Central memory CD8-positive, alpha-beta T cell (primary cell): ENCODE measurements at regions not wholly inside any gene's neighbourhood (a gene's known extent, or its start where the extent isn't known, plus 50 kb on each side); places are given as distances from the start of the nearest gene placed in this dataset.

Source experiments
- ATAC-seq: fragments of 150-1000 bp; cut with Tn5 transposase; replicated peaks from 2 replicates; pipeline ENCODE4 v1.10.0; 2022; ENCODE audit warnings: mild to moderate bottlenecking, moderate FRiP score, moderate number of reproducible peaks; ENCODE audit not compliant: poor library complexity, severe bottlenecking; ENCODE audit errors: extremely low read depth
- DNase-seq, 2 donors: peaks; one replicate each; pipeline ENCODE4 v3.0.0; 2021; ENCODE audit warnings: low spot score in 2 of 2
- H3K27ac Mint-ChIP-seq: one replicate; pipeline ENCODE4 v1.8.0; 2022; ENCODE audit warnings: low read depth, mild to moderate bottlenecking, moderate library complexity, mixed read lengths
- H3K27me3 Mint-ChIP-seq: one replicate; pipeline ENCODE4 v1.8.0; 2022; ENCODE audit warnings: mixed read lengths
- H3K36me3 Mint-ChIP-seq: one replicate; pipeline ENCODE4 v1.8.0; 2022; ENCODE audit warnings: mild to moderate bottlenecking, moderate library complexity, mixed read lengths; ENCODE audit not compliant: insufficient read depth
- H3K4me1 Mint-ChIP-seq: one replicate; pipeline ENCODE4 v1.8.0; 2022; ENCODE audit warnings: mixed read lengths
- H3K4me3 Mint-ChIP-seq: one replicate; pipeline ENCODE4 v1.8.0; 2022; ENCODE audit warnings: mild to moderate bottlenecking, moderate library complexity, mixed read lengths
- H3K9me3 Mint-ChIP-seq: one replicate; pipeline ENCODE4 v1.8.0; 2022; ENCODE audit warnings: mixed read lengths

- no peak overlapping the region for H3K4me3 Mint-ChIP-seq
- no peaks in the 10 kb centered on the region for H3K4me1 Mint-ChIP-seq
- DNase-seq = no peak
- H3K27ac Mint-ChIP-seq = no peak overlapping the region
- no peak for ATAC-seq
- H3K9me3 Mint-ChIP-seq = peaks cover 14% of the 10 kb centered on the region
- H3K36me3 Mint-ChIP-seq = peaks cover 2% of the 10 kb centered on the region
- no peaks in the 10 kb centered on the region for H3K27me3 Mint-ChIP-seq
Observed at GRCh38 chr4:176882206-176882605, 89.5 kb upstream of the VEGFC start.

GRCh38 chr4:176883108-176883550 is 90.4 kb upstream of the VEGFC start:
- ATAC-seq (no peak), DNase-seq (no peak)
- H3K27me3 Mint-ChIP-seq = no peaks in the 10 kb centered on the region

DNA sequence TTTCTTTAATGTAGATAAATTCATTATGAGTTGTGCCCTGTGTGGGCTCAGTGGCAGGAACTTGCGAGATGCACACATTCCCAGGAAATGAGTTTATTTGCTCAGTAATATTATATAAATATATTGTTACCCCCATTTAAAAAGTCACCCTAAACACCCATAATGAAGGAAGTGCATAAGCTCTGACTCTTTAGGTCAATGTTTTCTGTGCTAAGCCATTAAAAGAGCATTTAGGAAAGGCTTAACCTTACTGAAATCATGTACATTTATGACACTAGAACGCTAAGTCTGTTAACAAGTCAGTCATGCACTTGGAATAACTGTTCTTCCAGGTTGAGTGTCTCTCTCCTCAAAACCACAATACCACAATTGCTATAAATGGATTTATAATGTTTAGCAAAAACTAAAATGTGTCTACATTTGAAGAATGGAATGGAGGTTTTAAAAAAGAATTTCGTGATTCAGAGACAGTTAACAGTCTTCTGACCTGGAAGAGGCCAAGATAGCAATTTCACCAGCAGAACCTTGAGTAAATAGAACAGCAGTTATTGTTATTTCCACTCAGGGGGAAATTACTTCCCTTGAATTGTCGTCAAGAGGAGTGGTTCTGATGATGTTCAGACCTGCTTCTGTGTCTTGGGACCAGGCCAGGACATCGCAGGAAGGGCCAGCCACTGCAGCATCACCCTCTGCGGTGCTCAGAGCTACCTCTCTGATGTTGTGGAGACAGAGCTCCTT is 91.1 kb upstream of the VEGFC start:
- Mint-ChIP-seq H3K9me3 (peaks cover 4% of the 10 kb centered on the region), H3K36me3 (no peaks in the 10 kb centered on the region), H3K27ac (no peak overlapping the region), H3K4me1 (no peaks in the 10 kb centered on the region), H3K4me3 (no peak overlapping the region), H3K27me3 (no peaks in the 10 kb centered on the region)
- DNase-seq = no peak
- ATAC-seq = no peak

More at GRCh38 chr4:176883108-176883550, 90.4 kb upstream of the VEGFC start:
- no peaks in the 10 kb centered on the region for H3K36me3 Mint-ChIP-seq
- no peaks in the 10 kb centered on the region for H3K4me1 Mint-ChIP-seq
- peaks cover 9% of the 10 kb centered on the region for H3K9me3 Mint-ChIP-seq
- H3K4me3 Mint-ChIP-seq = no peak overlapping the region
- H3K27ac Mint-ChIP-seq = no peak overlapping the region

- no peak overlapping the region for H3K4me3 Mint-ChIP-seq
- DNase-seq (no peak), ATAC-seq (no peak)
- H3K4me1 Mint-ChIP-seq = no peaks in the 10 kb centered on the region
- peaks cover 10% of the 10 kb centered on the region for H3K9me3 Mint-ChIP-seq
- no peak overlapping the region for H3K27ac Mint-ChIP-seq
- H3K36me3 Mint-ChIP-seq = peaks cover 2% of the 10 kb centered on the region
- no peaks in the 10 kb centered on the region for H3K27me3 Mint-ChIP-seq
Observed at GRCh38 chr4:176885224-176885623, 92.5 kb upstream of the VEGFC start.

GRCh38 chr4:176886135-176886534 is 93.4 kb upstream of the VEGFC start:
- H3K27ac Mint-ChIP-seq = no peak overlapping the region
- H3K27me3 Mint-ChIP-seq = no peaks in the 10 kb centered on the region
- no peak overlapping the region for H3K4me3 Mint-ChIP-seq
- H3K36me3 Mint-ChIP-seq = peaks cover 2% of the 10 kb centered on the region
- DNase-seq (no peak), ATAC-seq (no peak)
- peaks cover 7% of the 10 kb centered on the region for H3K9me3 Mint-ChIP-seq
- H3K4me1 Mint-ChIP-seq = no peaks in the 10 kb centered on the region

DNA sequence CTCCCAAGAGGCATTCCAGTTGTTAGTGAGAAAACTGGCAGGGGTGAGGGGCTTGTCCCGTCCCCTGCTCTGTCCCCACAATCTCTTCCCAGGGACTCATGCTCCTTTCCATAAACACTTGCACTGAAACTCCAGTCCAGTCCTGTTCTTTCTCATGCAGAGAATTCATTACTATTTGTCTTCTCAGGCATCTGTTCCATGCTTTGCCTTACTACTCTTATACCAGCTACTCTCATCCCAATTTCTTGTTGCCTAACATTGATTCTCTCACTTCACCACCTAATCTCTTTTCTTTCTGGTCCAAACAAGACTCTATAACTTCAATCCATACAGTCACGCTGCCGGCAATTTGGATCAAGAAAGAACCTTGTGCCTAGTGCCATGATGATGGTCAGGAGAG is 97.1 kb upstream of the VEGFC start:
- Mint-ChIP-seq H3K9me3 (peaks cover 6% of the 10 kb centered on the region), H3K27me3 (no peaks in the 10 kb centered on the region), H3K4me3 (no peak overlapping the region), H3K36me3 (peaks cover 2% of the 10 kb centered on the region), H3K27ac (no peak overlapping the region), H3K4me1 (no peaks in the 10 kb centered on the region)
- ATAC-seq (no peak), DNase-seq (no peak)

- Mint-ChIP-seq H3K36me3 (peaks cover 2% of the 10 kb centered on the region), H3K27me3 (no peaks in the 10 kb centered on the region), H3K9me3 (peaks cover 6% of the 10 kb centered on the region), H3K27ac (no peak overlapping the region), H3K4me1 (no peaks in the 10 kb centered on the region), H3K4me3 (no peak overlapping the region)
- DNase-seq = no peak
- ATAC-seq = no peak
Observed at GRCh38 chr4:176894498-176894897, 101.8 kb upstream of the VEGFC start.

DNA sequence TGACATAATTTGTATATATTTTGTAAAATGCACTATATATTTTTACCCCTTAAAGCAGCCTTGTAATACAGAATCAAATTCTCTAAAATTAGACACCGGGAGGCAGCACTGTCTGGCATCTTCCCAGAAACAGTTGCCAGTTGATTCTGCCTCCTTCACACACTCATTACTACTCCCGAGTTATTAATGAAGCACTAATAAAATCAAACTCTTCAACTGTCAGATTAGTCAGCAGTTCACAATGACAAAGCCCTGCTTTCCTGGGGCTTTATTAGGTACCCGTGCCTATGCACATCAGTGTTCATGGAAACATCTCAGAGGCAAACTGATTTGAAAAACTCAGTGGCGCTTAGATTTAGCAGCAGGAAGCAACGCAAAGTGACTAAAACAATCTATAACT is 103.5 kb upstream of the VEGFC start:
- H3K4me3 Mint-ChIP-seq = no peak overlapping the region
- no peaks in the 10 kb centered on the region for H3K36me3 Mint-ChIP-seq
- no peaks in the 10 kb centered on the region for H3K27me3 Mint-ChIP-seq
- H3K4me1 Mint-ChIP-seq = no peaks in the 10 kb centered on the region
- H3K27ac Mint-ChIP-seq = no peak overlapping the region
- ATAC-seq = no peak
- no peaks in the 10 kb centered on the region for H3K9me3 Mint-ChIP-seq
- no peak for DNase-seq

- DNase-seq = no peak
- no peak overlapping the region for H3K27ac Mint-ChIP-seq
- H3K4me1 Mint-ChIP-seq = no peaks in the 10 kb centered on the region
- ATAC-seq = no peak
- H3K27me3 Mint-ChIP-seq = no peaks in the 10 kb centered on the region
- no peaks in the 10 kb centered on the region for H3K9me3 Mint-ChIP-seq
- no peak overlapping the region for H3K4me3 Mint-ChIP-seq
- H3K36me3 Mint-ChIP-seq = no peaks in the 10 kb centered on the region
Observed at GRCh38 chr4:176897226-176897625, 104.5 kb upstream of the VEGFC start.

GRCh38 chr4:176898791-176899190 is 106.1 kb upstream of the VEGFC start:
- Mint-ChIP-seq H3K36me3 (no peaks in the 10 kb centered on the region), H3K27ac (no peak overlapping the region), H3K27me3 (no peaks in the 10 kb centered on the region), H3K9me3 (no peaks in the 10 kb centered on the region), H3K4me1 (no peaks in the 10 kb centered on the region), H3K4me3 (no peak overlapping the region)
- no peak for DNase-seq
- no peak for ATAC-seq

DNA sequence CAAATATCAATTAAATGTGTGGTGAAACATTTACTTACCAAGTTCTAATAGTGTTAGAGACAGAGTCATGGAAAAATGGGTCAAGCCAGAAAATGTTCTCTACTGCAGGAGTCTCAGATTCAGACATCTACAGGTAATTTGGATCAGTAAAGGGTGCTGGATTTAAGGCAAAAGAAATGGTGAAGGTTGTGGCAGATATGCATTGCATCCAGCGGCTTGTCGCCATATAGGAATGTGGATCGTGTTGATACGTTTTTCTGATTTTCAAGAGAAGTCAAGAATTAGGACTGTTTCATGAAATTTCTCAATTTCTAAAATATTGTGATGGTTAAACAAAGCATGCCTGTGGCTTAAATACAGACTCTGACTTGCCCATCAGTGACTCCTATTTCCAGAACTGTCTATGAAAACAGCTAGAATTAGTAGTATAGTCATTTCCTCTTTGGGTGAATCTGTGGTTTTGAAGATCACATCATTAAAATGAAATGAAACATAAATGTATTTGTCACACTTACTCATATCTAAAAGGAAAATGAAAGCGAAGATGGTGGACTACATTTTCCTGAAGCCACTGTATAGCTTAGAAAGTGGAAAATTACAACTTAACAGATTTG is 110.1 kb upstream of the VEGFC start:
- DNase-seq (no peak), ATAC-seq (no peak)
- Mint-ChIP-seq H3K27me3 (no peaks in the 10 kb centered on the region), H3K4me3 (no peak overlapping the region), H3K27ac (no peak overlapping the region), H3K36me3 (no peaks in the 10 kb centered on the region), H3K9me3 (no peaks in the 10 kb centered on the region), H3K4me1 (no peaks in the 10 kb centered on the region)

GRCh38 chr4:176906709-176907108 is 114.0 kb upstream of the VEGFC start:
- H3K36me3 Mint-ChIP-seq = no peaks in the 10 kb centered on the region
- H3K9me3 Mint-ChIP-seq = peaks cover 6% of the 10 kb centered on the region
- H3K27ac Mint-ChIP-seq = no peak overlapping the region
- no peaks in the 10 kb centered on the region for H3K27me3 Mint-ChIP-seq
- no peak overlapping the region for H3K4me3 Mint-ChIP-seq
- DNase-seq (no peak), ATAC-seq (no peak)
- no peaks in the 10 kb centered on the region for H3K4me1 Mint-ChIP-seq

DNA sequence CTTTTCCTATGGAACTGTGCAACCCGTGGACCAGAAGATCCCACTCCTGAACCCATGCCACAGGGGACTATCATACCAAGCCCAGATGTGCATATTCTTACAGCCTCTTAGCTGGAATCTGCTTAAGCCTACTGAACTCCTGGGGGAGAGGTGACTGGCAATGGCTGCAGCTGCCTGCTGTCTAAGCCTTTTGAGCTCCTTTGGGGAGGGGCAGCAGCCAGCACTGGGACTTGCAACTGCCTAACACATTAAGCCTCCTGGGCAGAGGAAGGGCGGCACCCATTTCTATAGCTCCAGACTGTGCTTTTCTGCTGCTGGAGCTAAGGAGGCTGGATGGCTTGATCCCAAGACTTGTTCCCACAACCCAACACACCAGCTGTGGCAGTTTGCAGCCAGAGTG is 117.9 kb upstream of the VEGFC start:
- no peak overlapping the region for H3K27ac Mint-ChIP-seq
- H3K27me3 Mint-ChIP-seq = no peaks in the 10 kb centered on the region
- no peak overlapping the region for H3K4me3 Mint-ChIP-seq
- DNase-seq (no peak), ATAC-seq (no peak)
- no peaks in the 10 kb centered on the region for H3K4me1 Mint-ChIP-seq
- H3K9me3 Mint-ChIP-seq = peaks cover 24% of the 10 kb centered on the region
- no peaks in the 10 kb centered on the region for H3K36me3 Mint-ChIP-seq
